Neural cell (in vitro differentiated cells): ENCODE measurements at regions not wholly inside any gene's neighbourhood (a gene's known extent, or its start where the extent isn't known, plus 50 kb on each side); places are given as distances from the start of the nearest gene placed in this dataset.
"Not testable (repeated sequence)": the region's sequence is repeated elsewhere in the genome, so short reads cannot be mapped to it uniquely, and the experiment has no call there.

Source experiments
- H2AFZ ChIP-seq: fragments of 200-600, 300-800 bp; sonication (generic), shearing (Covaris generic); 2 replicates; pipeline ENCODE4 v1.6.0; 2014; ENCODE audit warnings: low read depth, mild to moderate bottlenecking, antibody characterized with exemption, low read length, moderate library complexity
- H3F3A ChIP-seq: fragments of 200-600 bp; shearing (Covaris generic); 2 replicates; pipeline ENCODE4 v1.6.1; 2016; ENCODE audit warnings: mild to moderate bottlenecking, moderate library complexity, mixed read lengths, antibody characterized with exemption, low read length; ENCODE audit not compliant: insufficient read depth, poor library complexity, severe bottlenecking
- H3K27ac ChIP-seq: fragments of 200-600, 300-800 bp; sonication (generic), shearing (Covaris generic); 2 replicates; pipeline ENCODE4 v1.5.1; 2014; ENCODE audit warnings: mild to moderate bottlenecking, low read length, moderate library complexity
- H3K27me3 ChIP-seq: fragments of 300-800, 200-600 bp; sonication (generic), shearing (Covaris generic); 2 replicates; pipeline ENCODE4 v1.6.0; 2014; ENCODE audit warnings: mild to moderate bottlenecking, low read depth, low read length, moderate library complexity; ENCODE audit not compliant: insufficient read depth
- H3K36me3 ChIP-seq: fragments of 300-800, 200-600 bp; sonication (generic), shearing (Covaris generic); 2 replicates; pipeline ENCODE4 v1.5.1; 2014; ENCODE audit warnings: mild to moderate bottlenecking, antibody characterized with exemption, low read length, moderate library complexity; ENCODE audit not compliant: insufficient read depth
- H3K4me2 ChIP-seq: fragments of 300-800, 200-600 bp; sonication (generic), shearing (Covaris generic); 2 replicates; pipeline ENCODE4 v1.6.0; 2014; ENCODE audit warnings: mild to moderate bottlenecking, low read length
- H3K4me3 ChIP-seq: fragments of 300-800, 200-600 bp; sonication (generic), shearing (Covaris generic); 2 replicates; pipeline ENCODE4 v1.5.1; 2014; ENCODE audit warnings: mild to moderate bottlenecking, low read length, moderate library complexity
- H3K79me2 ChIP-seq: fragments of 200-600 bp; shearing (Covaris generic); replicated peaks from 2 replicates; pipeline ENCODE4 v1.6.0; 2014; ENCODE audit warnings: mild to moderate bottlenecking, low read length, moderate library complexity; ENCODE audit not compliant: insufficient read depth
- H3K9ac ChIP-seq: fragments of 300-800, 200-600 bp; sonication (generic), shearing (Covaris generic); 2 replicates; pipeline ENCODE4 v1.6.1; 2016; ENCODE audit warnings: mild to moderate bottlenecking, low read length, mixed read lengths
- H3K9me2 ChIP-seq: fragments of 200-600 bp; shearing (Covaris generic); 2 replicates; pipeline ENCODE4 v1.6.1; 2016; ENCODE audit warnings: mild to moderate bottlenecking, low read length, mixed read lengths; ENCODE audit not compliant: insufficient read depth
- H3K9me3 ChIP-seq: fragments of 200-600, 300-800 bp; sonication (generic), shearing (Covaris generic); 2 replicates; pipeline ENCODE4 v1.6.1; 2016; ENCODE audit warnings: mild to moderate bottlenecking, mixed run types, low read length, moderate library complexity, mixed read lengths
- H4K20me1 ChIP-seq: fragments of 200-600 bp; shearing (Covaris generic); 2 replicates; pipeline ENCODE4 v1.6.1; 2016; ENCODE audit warnings: mild to moderate bottlenecking, mixed run types; ENCODE audit not compliant: insufficient read depth
- CTCF ChIP-seq: fragments of 450-650 bp; IDR thresholded peaks from 2 replicates; pipeline ENCODE4 v1.5.1; 2014; ENCODE audit warnings: antibody characterized with exemption, mild to moderate bottlenecking, moderate library complexity; ENCODE audit not compliant: poor library complexity, severe bottlenecking
- EP300 ChIP-seq: fragments of 450-650 bp; conservative IDR thresholded peaks from 2 replicates; pipeline ENCODE4 v1.6.1; 2014; ENCODE audit warnings: antibody characterized with exemption, mild to moderate bottlenecking, moderate library complexity; ENCODE audit not compliant: poor library complexity, severe bottlenecking
- EZH2 ChIP-seq: fragments of 200-600, 300-800 bp; shearing (Covaris generic), sonication (generic); IDR thresholded peaks from 2 replicates; pipeline ENCODE4 v1.6.1; 2014; ENCODE audit warnings: antibody characterized with exemption, low read length, borderline replicate concordance, mild to moderate bottlenecking; ENCODE audit not compliant: insufficient read depth, poor library complexity, severe bottlenecking
- MXI1 ChIP-seq: fragments of 450-650 bp; conservative IDR thresholded peaks from 2 replicates; pipeline ENCODE4 v1.6.1; 2014; ENCODE audit warnings: antibody characterized with exemption, mild to moderate bottlenecking; ENCODE audit not compliant: poor library complexity, severe bottlenecking
- POLR2AphosphoS5 ChIP-seq: IDR thresholded peaks from 2 replicates; pipeline ENCODE4 v1.6.1; 2012
- RAD21 ChIP-seq: fragments of 450-650 bp; conservative IDR thresholded peaks from 2 replicates; pipeline ENCODE4 v1.6.1; 2014; ENCODE audit warnings: antibody characterized with exemption, mild to moderate bottlenecking, moderate library complexity
- REST ChIP-seq: IDR thresholded peaks from 2 replicates; pipeline ENCODE4 v1.6.1; 2012; ENCODE audit warnings: borderline replicate concordance
- SMC3 ChIP-seq: fragments of 450-650 bp; conservative IDR thresholded peaks from 2 replicates; pipeline ENCODE4 v1.6.1; 2014; ENCODE audit warnings: antibody characterized with exemption, mild to moderate bottlenecking, moderate library complexity; ENCODE audit not compliant: poor library complexity
- TAF1 ChIP-seq: IDR thresholded peaks from 2 replicates; pipeline ENCODE4 v1.6.1; 2012; ENCODE audit warnings: low read depth

GRCh38 chr3:71942432-71943187, 157.7 kb upstream of the PROK2 start:
- H3K4me3 ChIP-seq, result no peak overlapping the region
- H3K4me2 ChIP-seq, result no peak overlapping the region
- no peaks in the 10 kb centered on the region for H3K79me2 ChIP-seq
- H3K27me3 ChIP-seq, result no peaks in the 10 kb centered on the region
- no peaks in the 10 kb centered on the region for H3F3A ChIP-seq
- H3K9ac ChIP-seq, result no peak overlapping the region
- TF ChIP-seq SMC3, result no peak
- H3K9me2 ChIP-seq, result no peaks in the 10 kb centered on the region
- H4K20me1 ChIP-seq, result no peaks in the 10 kb centered on the region
- no peaks in the 10 kb centered on the region for H3K9me3 ChIP-seq
- H2AFZ ChIP-seq, result no peak overlapping the region
- H3K27ac ChIP-seq, result no peak overlapping the region
- no peaks in the 10 kb centered on the region for H3K36me3 ChIP-seq

GRCh38 chr3:71940486-71940885, 155.5 kb upstream of the PROK2 start:
- no peak overlapping the region for H3K4me2 ChIP-seq

GRCh38 chr3:71938081-71938480, 153.1 kb upstream of the PROK2 start:
- H3K27ac ChIP-seq, H3K79me2 ChIP-seq, H2AFZ ChIP-seq, H3K9me2 ChIP-seq, H3K9me3 ChIP-seq, H3K4me3 ChIP-seq, H3K9ac ChIP-seq, H3K27me3 ChIP-seq, H3K36me3 ChIP-seq, H4K20me1 ChIP-seq, H3K4me2 ChIP-seq, H3F3A ChIP-seq: not testable (repeated sequence)

More at GRCh38 chr3:71940486-71940885, 155.5 kb upstream of the PROK2 start:
- no peaks in the 10 kb centered on the region for H3K36me3 ChIP-seq
- H4K20me1 ChIP-seq, result no peaks in the 10 kb centered on the region
- no peak overlapping the region for H2AFZ ChIP-seq
- TF ChIP-seq EZH2 (no peak), POLR2AphosphoS5 (no peak), CTCF (no peak), TAF1 (no peak), EP300 (no peak), REST (no peak), MXI1 (no peak), SMC3 (no peak), RAD21 (no peak)
- no peaks in the 10 kb centered on the region for H3K27me3 ChIP-seq
- H3K79me2 ChIP-seq, result no peaks in the 10 kb centered on the region
- no peak overlapping the region for H3K4me3 ChIP-seq
- no peak overlapping the region for H3K27ac ChIP-seq
- no peaks in the 10 kb centered on the region for H3K9me2 ChIP-seq
- H3K9ac ChIP-seq, result no peak overlapping the region
- H3K9me3 ChIP-seq, result no peaks in the 10 kb centered on the region
- H3F3A ChIP-seq, result no peaks in the 10 kb centered on the region
